Stomach (tissue), 8 donors: ENCODE measurements at regions not wholly inside any gene's neighbourhood (a gene's known extent, or its start where the extent isn't known, plus 50 kb on each side); places are given as distances from the start of the nearest gene placed in this dataset.

Experiments
- DNase-seq, 2 donors: peaks; one replicate each; pipeline versions ENCODE4 v3.0.0 to v3.0.0-alpha.2; 2013 to 2019
- H3K27ac ChIP-seq, 5 donors: fragments of 200-600 bp in 4 of 5; sonication (generic) in 4 of 5; one replicate each; pipeline ENCODE4 v1.5.1; 2013 to 2019; ENCODE audit warnings: mild to moderate bottlenecking in 1 of 5, moderate library complexity in 1 of 5
- H3K27me3 ChIP-seq, 3 donors: fragments of 200-600 bp; sonication (generic); one replicate each; pipeline ENCODE4 v1.5.1; 2017 to 2019; ENCODE audit warnings: mixed run types in 1 of 3
- H3K36me3 ChIP-seq, 4 donors: fragments of 200-600 bp; sonication (generic); 1 replicate in 3 of 4; 2 replicates in 1 of 4; pipeline ENCODE4 v1.5.1; 2016 to 2019
- H3K4me1 ChIP-seq, 4 donors: fragments of 200-600 bp; sonication (generic); one replicate each; pipeline ENCODE4 v1.5.1; 2016 to 2019
- H3K4me3 ChIP-seq, 4 donors: fragments of 200-600 bp; sonication (generic) in 3 of 4; one replicate each; pipeline ENCODE4 v1.5.1; 2016 to 2019; ENCODE audit warnings: mild to moderate bottlenecking in 1 of 4
- H3K9me3 ChIP-seq, 4 donors: fragments of 200-600 bp; sonication (generic); one replicate each; pipeline ENCODE4 v1.5.1; 2016 to 2019
- CTCF ChIP-seq, 7 experiments: fragments of 450-650 bp in 4 of 7; fragments of 200-600 bp in 3 of 7; sonication (generic) in 3 of 7; IDR thresholded peaks; one replicate each; pipeline ENCODE4 v1.5.1; 2016 to 2019; ENCODE audit warnings: antibody characterized with exemption in 7 of 7, control low read depth in 2 of 7, mild to moderate bottlenecking in 1 of 7
- EP300 ChIP-seq: sonication (generic); formaldehyde crosslinking; IDR thresholded peaks from one replicate; pipeline ENCODE4 v1.6.1; 2017; ENCODE audit warnings: antibody characterized with exemption
- POLR2A ChIP-seq, 4 donors: fragments of 450-650 bp; IDR thresholded peaks; one replicate each; pipeline ENCODE4 v1.6.1; 2016; ENCODE audit warnings: antibody characterized with exemption in 4 of 4, control low read depth in 2 of 4, mild to moderate bottlenecking in 1 of 4, moderate library complexity in 1 of 4
- POLR2AphosphoS5 ChIP-seq, 3 donors: sonication (generic); formaldehyde crosslinking; IDR thresholded peaks; one replicate each; pipeline ENCODE4 v1.6.1; 2016; ENCODE audit warnings: antibody characterized with exemption in 3 of 3
- WGBS, 5 donors: extraction: QIAGEN DNeasy Blood & Tissue Kit in 3 of 5; methylation state at CpG; one replicate each; pipeline versions ENCODE4 v1.1.5 to v1.1.7; 2013 to 2018; 5-methylcytosine and 5-hydroxymethylcytosine counted together
- intact Hi-C: fragments of 100-400 bp; cut with DNase I; formaldehyde crosslinking; loops from one replicate; pipeline ENCODE4 v1.15.1; 2023; ENCODE audit warnings: low total_unique reads
- donor health status: healthy with polysubstance abuse.
- donor health status: Bipolar disorder and iron deficiency.
- donor health status: healthy.

GRCh38 chr2:58911877-58912276 is 670.8 kb upstream of the FANCL start:
- no peak for DNase-seq
- Histone ChIP-seq H3K9me3 (no peaks in the 10 kb centered on the region), H3K27ac (no peak overlapping the region), H3K4me1 (no peaks in the 10 kb centered on the region), H3K27me3 (no peaks in the 10 kb centered on the region), H3K36me3 (no peaks in the 10 kb centered on the region), H3K4me3 (no peak overlapping the region)
- WGBS, 5 donors, result 81 to 97% (median 85%) methylated on average over 1 of the region's 1 CpG
- intact Hi-C loops, result no loop called here
- TF ChIP-seq POLR2A (IDR thresholded peaks at IDR 0.05) (no peak), EP300 (no peak), CTCF (IDR thresholded peaks at IDR 0.05) (no peak)

- H3K27ac ChIP-seq, result no peak overlapping the region
- intact Hi-C loops, result no loop called here
- WGBS, 5 donors, result 22 to 52% (median 33%) methylated on average over 2 of the region's 2 CpGs
- H3K27me3 ChIP-seq, result no peaks in the 10 kb centered on the region
- H3K4me3 ChIP-seq, result no peak overlapping the region
- H3K4me1 ChIP-seq, result no peaks in the 10 kb centered on the region
- DNase-seq, result no peak
- H3K36me3 ChIP-seq, result no peaks in the 10 kb centered on the region
- no peak for TF ChIP-seq EP300
- TF ChIP-seq POLR2A (IDR thresholded peaks at IDR 0.05), result no peak
- TF ChIP-seq POLR2AphosphoS5 (IDR thresholded peaks at IDR 0.05), result no peak
- TF ChIP-seq CTCF (IDR thresholded peaks at IDR 0.05), result no peak
- no peaks in the 10 kb centered on the region for H3K9me3 ChIP-seq
These were observed 667.5 kb upstream of the FANCL start for GRCh38 chr2:58908501-58909154.

GRCh38 chr2:58907644-58908043 is 666.5 kb upstream of the FANCL start:
- Histone ChIP-seq H3K27ac (no peak overlapping the region), H3K27me3 (no peaks in the 10 kb centered on the region), H3K4me1 (no peaks in the 10 kb centered on the region), H3K36me3 (no peaks in the 10 kb centered on the region), H3K4me3 (no peak overlapping the region), H3K9me3 (no peaks in the 10 kb centered on the region)
- TF ChIP-seq POLR2AphosphoS5 (IDR thresholded peaks at IDR 0.05) (no peak), EP300 (no peak), POLR2A (IDR thresholded peaks at IDR 0.05) (no peak), CTCF (IDR thresholded peaks at IDR 0.05) (no peak)
- intact Hi-C loops, result no loop called here
- DNase-seq, result no peak
- WGBS, 5 donors, result 83 to 94% (median 89%) methylated on average over 1 of the region's 1 CpG

GRCh38 chr2:58906081-58906645 is 665.0 kb upstream of the FANCL start:
- intact Hi-C loops, result no loop called here
- 74 to 81% (median 75%) methylated on average over 7 of the region's 7 CpGs for WGBS, 5 donors
- peak in 1 of 2 donors; percentile 21 for DNase-seq
- no peaks in the 10 kb centered on the region for H3K4me1 ChIP-seq
- H3K4me3 ChIP-seq, result no peak overlapping the region
- no peaks in the 10 kb centered on the region for H3K36me3 ChIP-seq
- TF ChIP-seq EP300 (no peak), POLR2AphosphoS5 (IDR thresholded peaks at IDR 0.05) (no peak), POLR2A (IDR thresholded peaks at IDR 0.05) (no peak), CTCF (IDR thresholded peaks at IDR 0.05) (no peak)
- H3K9me3 ChIP-seq, result no peaks in the 10 kb centered on the region
- H3K27ac ChIP-seq, result no peak overlapping the region
- no peaks in the 10 kb centered on the region for H3K27me3 ChIP-seq
